ENCODE measurements at regions not wholly inside any gene's neighbourhood (a gene's known extent, or its start where the extent isn't known, plus 50 kb on each side); places are given as distances from the start of the nearest gene placed in this dataset.

DNA sequence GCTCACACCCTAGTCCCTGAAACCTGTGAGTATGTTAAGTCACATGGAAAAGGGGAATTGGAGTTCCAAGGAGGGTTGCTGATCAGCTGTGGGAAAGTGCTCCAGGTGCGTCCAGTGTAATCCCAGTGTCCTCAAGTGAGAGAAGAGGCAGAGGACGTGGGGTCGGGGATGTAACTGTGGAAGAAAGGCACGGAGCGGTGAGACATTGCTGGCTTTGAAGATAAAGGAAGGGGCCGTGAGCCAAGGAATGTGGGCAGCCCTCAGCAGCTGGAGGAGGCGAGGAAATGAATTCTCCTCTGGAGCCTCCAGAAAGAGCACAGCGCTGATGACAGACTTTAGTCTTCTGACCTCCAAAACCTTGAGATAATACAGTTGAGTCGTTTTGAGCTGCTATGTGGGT, 191.6 kb upstream of the TMEM132C start:
- H3K36me3 ChIP-seq (ENCODE audit: insufficient read depth, low read length), result no peaks in the 10 kb centered on the region

DNA sequence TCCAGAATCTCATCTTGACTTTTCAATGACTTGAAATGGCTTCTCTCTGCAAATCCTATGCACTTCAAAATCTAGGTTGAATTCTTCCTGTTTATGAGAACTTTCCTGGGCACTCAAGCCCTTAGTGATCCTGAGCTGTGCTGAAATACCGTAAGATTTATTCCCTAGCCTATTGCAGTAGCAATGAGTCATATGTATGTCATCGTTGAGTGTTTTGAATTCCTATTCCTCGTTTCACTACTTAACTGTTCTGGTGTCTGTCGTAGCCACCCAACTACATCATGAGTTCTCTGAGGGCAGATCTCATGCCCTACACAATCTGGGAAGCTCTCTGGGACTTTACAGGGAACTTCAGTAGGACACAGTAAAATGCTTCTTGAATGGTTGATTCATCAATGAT, 190.8 kb upstream of the TMEM132C start:
- Histone ChIP-seq H2AFZ (ENCODE audit: low read length) (no peak overlapping the region), H4K20me1 (ENCODE audit: insufficient read depth, low read length) (no peaks in the 10 kb centered on the region), H3K36me3 (ENCODE audit: insufficient read depth, low read length) (no peaks in the 10 kb centered on the region), H3K79me2 (ENCODE audit: insufficient read depth, low read length) (no peaks in the 10 kb centered on the region), H3K4me1 (ENCODE audit: insufficient read depth, low read length, severe bottlenecking) (no peaks in the 10 kb centered on the region), H3K9ac (ENCODE audit: low read length) (no peak overlapping the region), H3K4me2 (ENCODE audit: low read length) (no peak overlapping the region), H3K27ac (ENCODE audit: low read depth, low read length, poor library complexity, severe bottlenecking) (no peak overlapping the region), H3K9me2 (ENCODE audit: low read depth, low read length) (no peaks in the 10 kb centered on the region), H3K9me3 (ENCODE audit: low read length) (no peaks in the 10 kb centered on the region), H3K4me3 (ENCODE audit: low read depth, low read length, poor library complexity, severe bottlenecking) (no peak overlapping the region), H3K27me3 (ENCODE audit: insufficient read depth, low read length) (no peaks in the 10 kb centered on the region), H3F3A (ENCODE audit: insufficient read depth, low read length) (no peaks in the 10 kb centered on the region)
- no peak for TF ChIP-seq EZH2 (IDR thresholded peaks at IDR 0.05; ENCODE audit: borderline replicate concordance, low read length)
- TF ChIP-seq, protein P1, sequence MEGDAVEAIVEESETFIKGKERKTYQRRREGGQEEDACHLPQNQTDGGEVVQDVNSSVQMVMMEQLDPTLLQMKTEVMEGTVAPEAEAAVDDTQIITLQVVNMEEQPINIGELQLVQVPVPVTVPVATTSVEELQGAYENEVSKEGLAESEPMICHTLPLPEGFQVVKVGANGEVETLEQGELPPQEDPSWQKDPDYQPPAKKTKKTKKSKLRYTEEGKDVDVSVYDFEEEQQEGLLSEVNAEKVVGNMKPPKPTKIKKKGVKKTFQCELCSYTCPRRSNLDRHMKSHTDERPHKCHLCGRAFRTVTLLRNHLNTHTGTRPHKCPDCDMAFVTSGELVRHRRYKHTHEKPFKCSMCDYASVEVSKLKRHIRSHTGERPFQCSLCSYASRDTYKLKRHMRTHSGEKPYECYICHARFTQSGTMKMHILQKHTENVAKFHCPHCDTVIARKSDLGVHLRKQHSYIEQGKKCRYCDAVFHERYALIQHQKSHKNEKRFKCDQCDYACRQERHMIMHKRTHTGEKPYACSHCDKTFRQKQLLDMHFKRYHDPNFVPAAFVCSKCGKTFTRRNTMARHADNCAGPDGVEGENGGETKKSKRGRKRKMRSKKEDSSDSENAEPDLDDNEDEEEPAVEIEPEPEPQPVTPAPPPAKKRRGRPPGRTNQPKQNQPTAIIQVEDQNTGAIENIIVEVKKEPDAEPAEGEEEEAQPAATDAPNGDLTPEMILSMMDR (IDR thresholded peaks at IDR 0.05; ENCODE audit: low read length), result no peak

More for the DNA sequence above, 191.6 kb upstream of the TMEM132C start:
- Histone ChIP-seq H3K9me3 (ENCODE audit: low read length) (no peaks in the 10 kb centered on the region), H3K27ac (ENCODE audit: low read depth, low read length, poor library complexity, severe bottlenecking) (no peak overlapping the region), H3K27me3 (ENCODE audit: insufficient read depth, low read length) (no peaks in the 10 kb centered on the region), H3K9me2 (ENCODE audit: low read depth, low read length) (no peaks in the 10 kb centered on the region), H3K4me2 (ENCODE audit: low read length) (no peak overlapping the region), H3K9ac (ENCODE audit: low read length) (no peak overlapping the region), H2AFZ (ENCODE audit: low read length) (no peak overlapping the region), H3K4me1 (ENCODE audit: insufficient read depth, low read length, severe bottlenecking) (no peaks in the 10 kb centered on the region), H4K20me1 (ENCODE audit: insufficient read depth, low read length) (no peaks in the 10 kb centered on the region), H3K79me2 (ENCODE audit: insufficient read depth, low read length) (no peaks in the 10 kb centered on the region), H3K4me3 (ENCODE audit: low read depth, low read length, poor library complexity, severe bottlenecking) (no peak overlapping the region), H3F3A (ENCODE audit: insufficient read depth, low read length) (no peaks in the 10 kb centered on the region)
- TF ChIP-seq, protein P1 (IDR thresholded peaks at IDR 0.05; ENCODE audit: low read length), result no peak
- no peak for TF ChIP-seq EZH2 (IDR thresholded peaks at IDR 0.05; ENCODE audit: borderline replicate concordance, low read length)

DNA sequence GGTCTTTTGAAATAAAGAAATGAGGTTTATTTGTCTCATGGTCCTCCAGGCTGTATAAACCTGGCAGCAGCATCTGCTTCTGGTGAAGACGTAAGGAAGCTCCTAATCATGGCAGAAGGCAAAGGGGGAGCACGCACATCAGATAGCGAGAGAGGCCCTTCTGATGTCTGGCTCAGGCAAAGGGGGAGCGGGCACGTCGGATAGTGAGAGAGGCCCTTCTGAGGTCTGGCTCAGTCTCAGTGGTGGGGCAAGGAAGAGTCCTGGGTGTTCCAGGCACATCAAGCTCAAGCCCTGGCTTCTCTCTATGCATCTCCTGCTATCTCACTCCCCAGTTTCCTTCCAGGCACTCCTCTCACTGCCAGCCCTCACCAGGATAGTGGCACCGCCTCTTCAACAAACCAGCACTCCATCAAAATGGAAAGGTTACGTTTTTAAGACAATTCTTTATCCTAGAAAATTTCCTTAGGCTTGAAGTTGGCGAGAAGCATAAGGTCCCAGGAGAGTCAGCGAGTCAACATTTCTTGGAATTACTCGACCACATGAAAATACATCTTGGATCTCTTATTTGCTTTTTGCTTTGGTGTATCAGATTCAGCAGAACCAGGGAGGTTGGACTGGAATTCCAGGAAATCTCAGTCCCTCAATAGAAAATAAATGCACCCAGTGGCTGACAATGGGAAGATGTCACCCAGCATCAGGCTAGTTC, 189.6 kb upstream of the TMEM132C start:
- Histone ChIP-seq H3K9me3 (ENCODE audit: low read length) (no peaks in the 10 kb centered on the region), H3K4me3 (ENCODE audit: low read depth, low read length, poor library complexity, severe bottlenecking) (no peak overlapping the region), H3K79me2 (ENCODE audit: insufficient read depth, low read length) (no peaks in the 10 kb centered on the region), H3K4me2 (ENCODE audit: low read length) (no peak overlapping the region), H3K9me2 (ENCODE audit: low read depth, low read length) (no peaks in the 10 kb centered on the region), H4K20me1 (ENCODE audit: insufficient read depth, low read length) (no peaks in the 10 kb centered on the region), H3F3A (ENCODE audit: insufficient read depth, low read length) (no peaks in the 10 kb centered on the region), H2AFZ (ENCODE audit: low read length) (no peak overlapping the region), H3K4me1 (ENCODE audit: insufficient read depth, low read length, severe bottlenecking) (no peaks in the 10 kb centered on the region), H3K27ac (ENCODE audit: low read depth, low read length, poor library complexity, severe bottlenecking) (no peak overlapping the region), H3K9ac (ENCODE audit: low read length) (no peak overlapping the region), H3K36me3 (ENCODE audit: insufficient read depth, low read length) (no peaks in the 10 kb centered on the region), H3K27me3 (ENCODE audit: insufficient read depth, low read length) (no peaks in the 10 kb centered on the region)
- TF ChIP-seq, protein P1 (IDR thresholded peaks at IDR 0.05; ENCODE audit: low read length), result no peak
- no peak for TF ChIP-seq EZH2 (IDR thresholded peaks at IDR 0.05; ENCODE audit: borderline replicate concordance, low read length)
